ENCODE measurements at regions not wholly inside any gene's neighbourhood (a gene's known extent, or its start where the extent isn't known, plus 50 kb on each side); places are given as distances from the start of the nearest gene placed in this dataset.

DNA sequence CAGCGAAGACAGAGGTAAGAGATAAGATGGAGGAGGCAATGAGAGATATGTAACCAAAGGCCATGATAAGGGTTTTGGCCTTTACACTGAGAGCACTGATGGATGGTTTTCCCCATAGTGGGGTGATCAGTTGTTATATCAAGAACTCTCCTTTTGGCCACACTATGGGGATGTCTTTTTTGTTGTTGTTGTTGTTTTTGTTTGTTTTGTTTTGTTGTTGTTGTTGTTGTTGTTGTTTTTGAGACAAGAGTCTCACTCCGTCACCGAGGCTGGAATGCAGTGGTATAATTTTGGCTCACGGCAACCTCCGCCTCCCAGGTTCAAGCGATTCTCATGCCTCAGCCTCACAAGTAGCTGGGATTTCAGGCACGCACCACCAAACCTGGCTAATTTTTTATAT is 244.8 kb upstream of the DYNLRB2 start:
- Histone ChIP-seq H4K20me1 (ENCODE audit: low read length) (no peaks in the 10 kb centered on the region), H3K4me3 (ENCODE audit: low read length) (no peak overlapping the region), H3K79me2 (ENCODE audit: low read length) (no peaks in the 10 kb centered on the region), H3K4me1 (ENCODE audit: insufficient read depth, low read length) (no peaks in the 10 kb centered on the region), H3K9me3 (ENCODE audit: low read length) (no peaks in the 10 kb centered on the region), H3K27me3 (ENCODE audit: low read length) (peaks cover 4% of the 10 kb centered on the region; the same call in 1 of the 2 replicates), H3K27ac (ENCODE audit: low read length) (no peak overlapping the region), H2AFZ (ENCODE audit: low read length) (no peak overlapping the region), H3K9me2 (replicated peaks; ENCODE audit: low read length) (no peaks in the 10 kb centered on the region), H3K36me3 (ENCODE audit: low read depth, low read length) (no peaks in the 10 kb centered on the region), H3K4me2 (ENCODE audit: low read length) (no peak overlapping the region), H3F3A (ENCODE audit: low read length, unreplicated experiment) (no peaks in the 10 kb centered on the region), H3K9ac (ENCODE audit: low read length) (no peak overlapping the region)
- ATAC-seq = no peak
- DNase-seq = no peak
- TF ChIP-seq EZH2phosphoT487 (IDR thresholded peaks at IDR 0.05; ENCODE audit: borderline replicate concordance, low read length) (no peak), EZH2 (IDR thresholded peaks at IDR 0.05; ENCODE audit: low read length, unreplicated experiment) (no peak)
- TF ChIP-seq, protein P1, sequence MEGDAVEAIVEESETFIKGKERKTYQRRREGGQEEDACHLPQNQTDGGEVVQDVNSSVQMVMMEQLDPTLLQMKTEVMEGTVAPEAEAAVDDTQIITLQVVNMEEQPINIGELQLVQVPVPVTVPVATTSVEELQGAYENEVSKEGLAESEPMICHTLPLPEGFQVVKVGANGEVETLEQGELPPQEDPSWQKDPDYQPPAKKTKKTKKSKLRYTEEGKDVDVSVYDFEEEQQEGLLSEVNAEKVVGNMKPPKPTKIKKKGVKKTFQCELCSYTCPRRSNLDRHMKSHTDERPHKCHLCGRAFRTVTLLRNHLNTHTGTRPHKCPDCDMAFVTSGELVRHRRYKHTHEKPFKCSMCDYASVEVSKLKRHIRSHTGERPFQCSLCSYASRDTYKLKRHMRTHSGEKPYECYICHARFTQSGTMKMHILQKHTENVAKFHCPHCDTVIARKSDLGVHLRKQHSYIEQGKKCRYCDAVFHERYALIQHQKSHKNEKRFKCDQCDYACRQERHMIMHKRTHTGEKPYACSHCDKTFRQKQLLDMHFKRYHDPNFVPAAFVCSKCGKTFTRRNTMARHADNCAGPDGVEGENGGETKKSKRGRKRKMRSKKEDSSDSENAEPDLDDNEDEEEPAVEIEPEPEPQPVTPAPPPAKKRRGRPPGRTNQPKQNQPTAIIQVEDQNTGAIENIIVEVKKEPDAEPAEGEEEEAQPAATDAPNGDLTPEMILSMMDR (conservative IDR thresholded peaks at IDR 0.05; ENCODE audit: low read depth, low read length) = no peak
- intact Hi-C loops (cut with micrococcal nuclease) = no loop called here
- CTCF ChIA-PET = no interaction called here
- POLR2A ChIA-PET (ENCODE audit: unreplicated experiment) = no interaction called here
- BruUV-seq (replicated peaks) = no TSS peak

DNA sequence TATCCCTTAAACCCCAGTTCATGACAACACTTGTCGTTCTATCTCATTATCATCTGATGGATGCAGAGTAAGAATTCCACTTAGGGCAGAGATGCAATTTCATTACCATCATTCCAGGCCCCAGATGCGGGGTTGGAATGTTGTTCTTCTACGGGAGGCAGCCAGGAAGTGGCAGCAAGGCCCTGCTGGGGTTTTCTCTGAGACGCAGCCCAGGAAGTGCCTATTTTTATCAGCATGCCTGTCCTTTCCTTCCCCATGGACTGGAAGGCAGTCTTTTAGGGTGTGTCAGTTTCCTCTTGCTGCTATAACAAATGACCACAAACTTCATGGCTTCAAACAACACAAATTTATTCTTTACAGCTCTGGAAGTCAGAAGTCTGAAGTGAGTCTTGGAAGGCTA is 246.6 kb upstream of the DYNLRB2 start:
- H3K9me3 ChIP-seq (ENCODE audit: low read length) = no peaks in the 10 kb centered on the region
- CTCF ChIA-PET = no interaction called here
- no peaks in the 10 kb centered on the region for H3K4me1 ChIP-seq (ENCODE audit: insufficient read depth, low read length)
- H4K20me1 ChIP-seq (ENCODE audit: low read length) = no peaks in the 10 kb centered on the region
- no peaks in the 10 kb centered on the region for H3F3A ChIP-seq (ENCODE audit: low read length, unreplicated experiment)
- ATAC-seq = no peak
- POLR2A ChIA-PET (ENCODE audit: unreplicated experiment) = no interaction called here
- no peak overlapping the region for H3K4me2 ChIP-seq (ENCODE audit: low read length)
- no peaks in the 10 kb centered on the region for H3K79me2 ChIP-seq (ENCODE audit: low read length)
- TF ChIP-seq EZH2 (IDR thresholded peaks at IDR 0.05; ENCODE audit: low read length, unreplicated experiment) (no peak), EZH2phosphoT487 (IDR thresholded peaks at IDR 0.05; ENCODE audit: borderline replicate concordance, low read length) (no peak)
- TF ChIP-seq, protein P1 (conservative IDR thresholded peaks at IDR 0.05; ENCODE audit: low read depth, low read length) = no peak
- peaks cover 4% of the 10 kb centered on the region; the same call in 1 of the 2 replicates for H3K27me3 ChIP-seq (ENCODE audit: low read length)
- BruUV-seq (replicated peaks) = no TSS peak
- H3K36me3 ChIP-seq (ENCODE audit: low read depth, low read length) = no peaks in the 10 kb centered on the region
- H3K9me2 ChIP-seq (replicated peaks; ENCODE audit: low read length) = no peaks in the 10 kb centered on the region
- no peak overlapping the region for H3K9ac ChIP-seq (ENCODE audit: low read length)
- no peak overlapping the region for H2AFZ ChIP-seq (ENCODE audit: low read length)
- no peak overlapping the region for H3K27ac ChIP-seq (ENCODE audit: low read length)
- intact Hi-C loops (cut with micrococcal nuclease) = no loop called here
- DNase-seq = no peak
- no peak overlapping the region for H3K4me3 ChIP-seq (ENCODE audit: low read length)

DNA sequence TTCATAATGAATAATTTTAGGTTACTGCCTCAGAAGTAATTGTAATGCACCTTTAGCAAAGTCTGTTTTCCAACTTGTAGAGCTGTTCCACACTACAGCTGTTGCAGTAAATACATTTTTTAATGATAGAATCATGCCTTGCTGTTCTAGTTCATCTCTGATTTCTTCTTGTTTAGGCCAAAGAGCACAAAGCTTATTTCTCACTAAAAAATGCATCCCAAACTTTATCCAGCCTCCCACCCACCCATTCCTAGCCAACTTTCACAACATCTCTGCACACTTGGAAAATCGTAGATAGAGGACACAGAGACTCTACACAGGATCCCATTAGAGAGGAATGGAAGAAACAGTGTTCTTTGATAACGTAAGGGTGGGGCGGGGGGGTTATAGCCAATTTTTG is 252.2 kb upstream of the DYNLRB2 start:
- no peak overlapping the region for H3K27ac ChIP-seq (ENCODE audit: low read length)
- ATAC-seq = no peak
- no peak overlapping the region for H2AFZ ChIP-seq (ENCODE audit: low read length)
- H3F3A ChIP-seq (ENCODE audit: low read length, unreplicated experiment) = no peaks in the 10 kb centered on the region
- TF ChIP-seq EZH2phosphoT487 (IDR thresholded peaks at IDR 0.05; ENCODE audit: borderline replicate concordance, low read length) (no peak), EZH2 (IDR thresholded peaks at IDR 0.05; ENCODE audit: low read length, unreplicated experiment) (no peak)
- TF ChIP-seq, protein P1 (conservative IDR thresholded peaks at IDR 0.05; ENCODE audit: low read depth, low read length) = no peak
- no peak overlapping the region for H3K4me2 ChIP-seq (ENCODE audit: low read length)
- no peaks in the 10 kb centered on the region for H3K79me2 ChIP-seq (ENCODE audit: low read length)
- ChIA-PET CTCF (no interaction called here), POLR2A (ENCODE audit: unreplicated experiment) (no interaction called here)
- intact Hi-C loops (cut with micrococcal nuclease) = no loop called here
- H3K9me3 ChIP-seq (ENCODE audit: low read length) = no peaks in the 10 kb centered on the region
- no peak overlapping the region for H3K4me3 ChIP-seq (ENCODE audit: low read length)
- H3K9me2 ChIP-seq (replicated peaks; ENCODE audit: low read length) = no peaks in the 10 kb centered on the region
- H4K20me1 ChIP-seq (ENCODE audit: low read length) = no peaks in the 10 kb centered on the region
- DNase-seq = no peak
- H3K27me3 ChIP-seq (ENCODE audit: low read length) = peaks cover 4% of the 10 kb centered on the region; the same call in 1 of the 2 replicates
- H3K36me3 ChIP-seq (ENCODE audit: low read depth, low read length) = no peaks in the 10 kb centered on the region
- no peak overlapping the region for H3K9ac ChIP-seq (ENCODE audit: low read length)
- no TSS peak for BruUV-seq (replicated peaks)
- no peaks in the 10 kb centered on the region for H3K4me1 ChIP-seq (ENCODE audit: insufficient read depth, low read length)

Measured in PC-3 (cell line).